B cell (primary cell): ENCODE measurements at regions not wholly inside any gene's neighbourhood (a gene's known extent, or its start where the extent isn't known, plus 50 kb on each side); places are given as distances from the start of the nearest gene placed in this dataset.

ENCODE experiments used
- CTCF ChIP-seq: fragments of 200-600 bp; IDR thresholded peaks from one replicate; pipeline ENCODE4 v1.8.0; 2022; ENCODE audit warnings: antibody characterized with exemption, mild to moderate bottlenecking
- EZH2 ChIP-seq: IDR thresholded peaks from 2 replicates; pipeline ENCODE4 v1.6.1; 2012; ENCODE audit warnings: borderline replicate concordance, low read depth, mild to moderate bottlenecking, moderate library complexity, low read length; ENCODE audit not compliant: insufficient read depth, poor library complexity, severe bottlenecking

GRCh38 chr17:79179334-79179733 is 104.7 kb downstream of the ENGASE start:
- TF ChIP-seq CTCF: no peak
- TF ChIP-seq EZH2: no peak
